HG02610 (cell line): ENCODE measurements at regions not wholly inside any gene's neighbourhood (a gene's known extent, or its start where the extent isn't known, plus 50 kb on each side); places are given as distances from the start of the nearest gene placed in this dataset.
A peak's percentile ranks its signal among the peaks of the same experiment; 100 is the strongest.
"Not testable (repeated sequence)": the region's sequence is repeated elsewhere in the genome, so short reads cannot be mapped to it uniquely, and the experiment has no call there.

Experiments
- ATAC-seq: cut with Tn5 transposase; IDR thresholded peaks from one replicate; pipeline ENCODE4 v1.9.1; 2021; ENCODE audit warnings: mild to moderate bottlenecking, moderate library complexity; ENCODE audit not compliant: unreplicated experiment

GRCh38 chr1:234907208-234907939 lies 221.3 kb downstream of the TOMM20 start:
- ATAC-seq, result no peak

GRCh38 chr1:234906654-234907053 lies 222.0 kb downstream of the TOMM20 start:
- ATAC-seq, result no peak

- ATAC-seq, result no peak
Measured at GRCh38 chr1:234902774-234903547, 225.7 kb downstream of the TOMM20 start.

- ATAC-seq, result no peak
Measured at GRCh38 chr1:234901491-234902049, 227.1 kb downstream of the TOMM20 start.

- no peak for ATAC-seq
Measured at GRCh38 chr1:234900595-234900994, 228.0 kb downstream of the TOMM20 start.

- ATAC-seq, result no peak
Measured at GRCh38 chr1:234899730-234900072, 228.9 kb downstream of the TOMM20 start.

GRCh38 chr1:234899041-234899729 lies 229.5 kb downstream of the TOMM20 start:
- ATAC-seq, result no peak

GRCh38 chr1:234898455-234899033 lies 230.1 kb downstream of the TOMM20 start:
- no peak for ATAC-seq

- no peak for ATAC-seq
Measured at GRCh38 chr1:234897754-234898454, 230.7 kb downstream of the TOMM20 start.

- no peak for ATAC-seq
Measured at GRCh38 chr1:234897390-234897749, 231.3 kb downstream of the TOMM20 start.

- no peak for ATAC-seq
Measured at GRCh38 chr1:234896477-234897389, 231.9 kb downstream of the TOMM20 start.

- ATAC-seq, result peak; percentile 90
Measured at GRCh38 chr1:234893725-234894630, 234.7 kb downstream of the TOMM20 start.

- ATAC-seq, result no peak
Measured at GRCh38 chr1:234893359-234893724, 235.3 kb downstream of the TOMM20 start.

GRCh38 chr1:234892642-234893041 lies 236.0 kb downstream of the TOMM20 start:
- no peak for ATAC-seq

GRCh38 chr1:234891427-234891826 lies 237.2 kb downstream of the TOMM20 start:
- no peak for ATAC-seq

GRCh38 chr1:234889643-234890042 lies 239.0 kb downstream of the TOMM20 start:
- ATAC-seq, result no peak

- not testable (repeated sequence) for ATAC-seq
Measured at GRCh38 chr1:234888247-234888646, 240.4 kb downstream of the TOMM20 start.

GRCh38 chr1:234887016-234887900 lies 241.4 kb downstream of the TOMM20 start:
- ATAC-seq, result no peak
